B cell (primary cell): ENCODE measurements at regions not wholly inside any gene's neighbourhood (a gene's known extent, or its start where the extent isn't known, plus 50 kb on each side); places are given as distances from the start of the nearest gene placed in this dataset.

Source experiments
- CTCF ChIP-seq: fragments of 200-600 bp; IDR thresholded peaks from one replicate; pipeline ENCODE4 v1.8.0; 2022; ENCODE audit warnings: antibody characterized with exemption, mild to moderate bottlenecking
- EZH2 ChIP-seq: IDR thresholded peaks from 2 replicates; pipeline ENCODE4 v1.6.1; 2012; ENCODE audit warnings: borderline replicate concordance, low read depth, mild to moderate bottlenecking, moderate library complexity, low read length; ENCODE audit not compliant: insufficient read depth, poor library complexity, severe bottlenecking

GRCh38 chr14:98897605-98898309, 374.2 kb downstream of the BCL11B start:
- TF ChIP-seq CTCF (no peak), EZH2 (no peak)
